ENCODE measurements at regions not wholly inside any gene's neighbourhood (a gene's known extent, or its start where the extent isn't known, plus 50 kb on each side); places are given as distances from the start of the nearest gene placed in this dataset.

- DNase-seq = no peak
Measured at GRCh38 chr6:14187406-14187805, 69.8 kb downstream of the CD83 start.

- DNase-seq = no peak
Measured at GRCh38 chr6:14189074-14189473, 71.5 kb downstream of the CD83 start.

- no peak for DNase-seq
Measured at GRCh38 chr6:14190191-14190928, 72.8 kb downstream of the CD83 start.

GRCh38 chr6:14190929-14191224, 73.3 kb downstream of the CD83 start:
- DNase-seq = no peak

- no peak for DNase-seq
Measured at GRCh38 chr6:14191761-14192160, 74.2 kb downstream of the CD83 start.

- no peak for DNase-seq
Measured at GRCh38 chr6:14192216-14192788, 74.7 kb downstream of the CD83 start.

- DNase-seq = no peak
Measured at GRCh38 chr6:14193524-14193923, 76.0 kb downstream of the CD83 start.

- no peak for DNase-seq
Measured at GRCh38 chr6:14194483-14194882, 76.9 kb downstream of the CD83 start.

- no peak for DNase-seq
Measured at GRCh38 chr6:14194976-14195375, 77.4 kb downstream of the CD83 start.

- DNase-seq = no peak
Measured at GRCh38 chr6:14196026-14196425, 78.5 kb downstream of the CD83 start.

- DNase-seq = no peak
Measured at GRCh38 chr6:14197118-14197517, 79.5 kb downstream of the CD83 start.

GRCh38 chr6:14200047-14200446, 82.5 kb downstream of the CD83 start:
- DNase-seq = no peak

GRCh38 chr6:14202947-14203346, 85.4 kb downstream of the CD83 start:
- DNase-seq = no peak

GRCh38 chr6:14206391-14206790, 88.8 kb downstream of the CD83 start:
- DNase-seq = no peak

- DNase-seq = no peak
Measured at GRCh38 chr6:14207448-14207847, 89.9 kb downstream of the CD83 start.

- no peak for DNase-seq
Measured at GRCh38 chr6:14209000-14209399, 91.4 kb downstream of the CD83 start.

- no peak for DNase-seq
Measured at GRCh38 chr6:14210077-14210476, 92.5 kb downstream of the CD83 start.

- peak; percentile 95 for DNase-seq
Measured at GRCh38 chr6:14210663-14211561, 93.3 kb downstream of the CD83 start.

GRCh38 chr6:14211562-14211942, 94.0 kb downstream of the CD83 start:
- DNase-seq = peak; percentile 34

GRCh38 chr6:14212020-14212419, 94.4 kb downstream of the CD83 start:
- DNase-seq = no peak

- no peak for DNase-seq
Measured at GRCh38 chr6:14212632-14213031, 95.1 kb downstream of the CD83 start.

GRCh38 chr6:14216946-14217684, 99.5 kb downstream of the CD83 start:
- no peak for DNase-seq

All from CD4-positive, alpha-beta T cell treated with Interleukin-15 for 1 hour (primary cell).